Chondrocyte (in vitro differentiated cells): ENCODE measurements at regions not wholly inside any gene's neighbourhood (a gene's known extent, or its start where the extent isn't known, plus 50 kb on each side); places are given as distances from the start of the nearest gene placed in this dataset.
A peak's percentile ranks its signal among the peaks of the same experiment; 100 is the strongest.

Source experiments
- DNase-seq: peaks from one replicate; pipeline ENCODE4 v3.0.0; 2021; ENCODE audit warnings: mixed read lengths, low spot score
- H3K27ac Mint-ChIP-seq: one replicate; pipeline ENCODE4 v1.8.0; 2021; ENCODE audit warnings: mild to moderate bottlenecking, moderate library complexity, mixed read lengths; ENCODE audit not compliant: unreplicated experiment
- H3K27me3 Mint-ChIP-seq: 2 replicates; pipeline ENCODE4 v1.8.0; 2021; ENCODE audit warnings: low read depth, mixed read lengths
- H3K36me3 Mint-ChIP-seq: 2 replicates; pipeline ENCODE4 v1.8.0; 2021; ENCODE audit warnings: low read depth, mixed read lengths
- H3K4me1 Mint-ChIP-seq: 2 replicates; pipeline ENCODE4 v1.8.0; 2021; ENCODE audit warnings: low read depth, mild to moderate bottlenecking, mixed read lengths
- H3K4me3 Mint-ChIP-seq: one replicate; pipeline ENCODE4 v1.8.0; 2021; ENCODE audit warnings: mild to moderate bottlenecking, moderate library complexity, mixed read lengths; ENCODE audit not compliant: unreplicated experiment
- H3K9me3 Mint-ChIP-seq: 2 replicates; pipeline ENCODE4 v1.8.0; 2021; ENCODE audit warnings: low read depth, mixed read lengths
- CTCF ChIP-seq: fragments of 200-600 bp; sonication (generic); IDR thresholded peaks from 2 replicates; pipeline ENCODE4 v1.5.0; 2021; ENCODE audit warnings: antibody characterized with exemption, mild to moderate bottlenecking, moderate library complexity

GRCh38 chr13:47133011-47133445, 236.2 kb upstream of the HTR2A start:
- no peak for DNase-seq

GRCh38 chr13:47129461-47129860, 232.6 kb upstream of the HTR2A start:
- no peak for DNase-seq
- no peak for TF ChIP-seq CTCF
- Mint-ChIP-seq H3K36me3 (no peaks in the 10 kb centered on the region), H3K27me3 (no peaks in the 10 kb centered on the region), H3K4me1 (peaks cover 16% of the 10 kb centered on the region), H3K27ac (no peak overlapping the region), H3K4me3 (no peak overlapping the region), H3K9me3 (no peaks in the 10 kb centered on the region)

More at GRCh38 chr13:47133011-47133445, 236.2 kb upstream of the HTR2A start:
- TF ChIP-seq CTCF: no peak
- no peaks in the 10 kb centered on the region for H3K36me3 Mint-ChIP-seq
- H3K27ac Mint-ChIP-seq: peak overlapping the region; percentile 49
- no peak overlapping the region for H3K4me3 Mint-ChIP-seq
- H3K27me3 Mint-ChIP-seq: peaks cover 4% of the 10 kb centered on the region
- H3K9me3 Mint-ChIP-seq: no peaks in the 10 kb centered on the region
- H3K4me1 Mint-ChIP-seq: peaks cover 16% of the 10 kb centered on the region

- Mint-ChIP-seq H3K27ac (no peak overlapping the region), H3K36me3 (no peaks in the 10 kb centered on the region), H3K9me3 (no peaks in the 10 kb centered on the region), H3K4me3 (no peak overlapping the region), H3K27me3 (no peaks in the 10 kb centered on the region), H3K4me1 (no peaks in the 10 kb centered on the region)
- DNase-seq: no peak
- TF ChIP-seq CTCF: peak; percentile 22
These were observed 229.6 kb upstream of the HTR2A start for GRCh38 chr13:47126432-47126831.

GRCh38 chr13:47121092-47121763, 224.4 kb upstream of the HTR2A start:
- Mint-ChIP-seq H3K9me3 (no peaks in the 10 kb centered on the region), H3K27me3 (no peaks in the 10 kb centered on the region), H3K36me3 (no peaks in the 10 kb centered on the region), H3K4me3 (no peak overlapping the region), H3K4me1 (peaks cover 7% of the 10 kb centered on the region), H3K27ac (no peak overlapping the region)
- no peak for DNase-seq
- TF ChIP-seq CTCF: no peak

- Mint-ChIP-seq H3K36me3 (no peaks in the 10 kb centered on the region), H3K27me3 (no peaks in the 10 kb centered on the region), H3K27ac (no peak overlapping the region), H3K4me1 (peaks cover 7% of the 10 kb centered on the region), H3K9me3 (no peaks in the 10 kb centered on the region), H3K4me3 (no peak overlapping the region)
- TF ChIP-seq CTCF: no peak
- DNase-seq: no peak
These were observed 223.4 kb upstream of the HTR2A start for GRCh38 chr13:47120282-47120681.
